Transverse colon (tissue), 4 donors: ENCODE measurements at regions not wholly inside any gene's neighbourhood (a gene's known extent, or its start where the extent isn't known, plus 50 kb on each side); places are given as distances from the start of the nearest gene placed in this dataset.

Experiments used
- DNase-seq: peaks from one replicate; pipeline ENCODE4 v3.0.0-alpha.2; 2019
- H3K27ac ChIP-seq, 4 donors: fragments of 200-600 bp; sonication (generic); 2 replicates each; pipeline ENCODE4 v1.5.1; 2016 to 2018; ENCODE audit warnings: inconsistent platforms in 4 of 4
- H3K27me3 ChIP-seq: fragments of 200-600 bp; sonication (generic); 2 replicates; pipeline ENCODE4 v1.5.1; 2017; ENCODE audit warnings: inconsistent platforms
- H3K36me3 ChIP-seq, 4 donors: fragments of 200-600 bp; sonication (generic); 2 replicates each; pipeline ENCODE4 v1.5.1; 2017 to 2019; ENCODE audit warnings: inconsistent platforms in 4 of 4
- H3K4me1 ChIP-seq, 4 donors: fragments of 200-600 bp; sonication (generic); 2 replicates each; pipeline ENCODE4 v1.5.1; 2017 to 2020; ENCODE audit warnings: inconsistent platforms in 4 of 4
- H3K4me3 ChIP-seq, 4 donors: fragments of 200-600 bp; sonication (generic); 1 replicate in 1 of 4; 2 replicates in 3 of 4; pipeline versions ENCODE4 v1.5.1 to v1.6.1; 2017 to 2019; ENCODE audit warnings: inconsistent platforms in 4 of 4
- H3K9me3 ChIP-seq, 2 donors: fragments of 200-600 bp; sonication (generic); 2 replicates each; pipeline ENCODE4 v1.5.1; 2017 to 2019; ENCODE audit warnings: inconsistent platforms in 2 of 2
- CTCF ChIP-seq, 5 experiments: fragments of 200-600 bp in 3 of 5; fragments of 450-650 bp in 2 of 5; sonication (generic) in 3 of 5; IDR thresholded peaks; 1 replicate in 2 of 5; 2 replicates in 3 of 5; pipeline ENCODE4 v1.5.1; 2016 to 2017; ENCODE audit warnings: antibody characterized with exemption in 5 of 5, inconsistent platforms in 3 of 5, mild to moderate bottlenecking in 2 of 5, moderate library complexity in 1 of 5
- EP300 ChIP-seq: sonication (generic); formaldehyde crosslinking; IDR thresholded peaks from one replicate; pipeline ENCODE4 v1.6.1; 2017; ENCODE audit warnings: antibody characterized with exemption, low read depth
- POLR2A ChIP-seq: fragments of 450-650 bp; IDR thresholded peaks from one replicate; pipeline ENCODE4 v1.6.1; 2016; ENCODE audit warnings: antibody characterized with exemption, mild to moderate bottlenecking, moderate library complexity
- POLR2AphosphoS5 ChIP-seq, 3 donors: sonication (generic); formaldehyde crosslinking; IDR thresholded peaks; one replicate each; pipeline ENCODE4 v1.6.1; 2016; ENCODE audit warnings: antibody characterized with exemption in 3 of 3
- WGBS, 2 donors: methylation state at CpG; one replicate each; pipeline ENCODE4 v1.1.5; 2018; ENCODE audit warnings: low coverage in 1 of 2; 5-methylcytosine and 5-hydroxymethylcytosine counted together
- in situ Hi-C, 4 donors: fragments of 200-750 bp; cut with MboI; loops; one replicate each; pipeline versions ENCODE4 v1.15.0 to v1.15.1; 2017; ENCODE audit warnings: low sequenced_read_pairs in 3 of 4, low pct_ligation_motif_present in 1 of 4, low pct_unique_long_range_greater_than_20kb in 1 of 4
- intact Hi-C: fragments of 100-400 bp; cut with DNase I; formaldehyde crosslinking; loops from one replicate; pipeline ENCODE4 v1.15.1; 2023; ENCODE audit warnings: low total_unique reads

GRCh38 chr14:35991356-35991755, 165.2 kb downstream of the BRMS1L start:
- Histone ChIP-seq H3K9me3 (no peaks in the 10 kb centered on the region), H3K4me3 (no peak overlapping the region), H3K27me3 (no peaks in the 10 kb centered on the region), H3K4me1 (no peaks in the 10 kb centered on the region), H3K36me3 (no peaks in the 10 kb centered on the region), H3K27ac (no peak overlapping the region)
- in situ Hi-C loops, result no loop called here
- no peak for TF ChIP-seq POLR2A
- intact Hi-C loops, result no loop called here
- DNase-seq, result no peak

DNA sequence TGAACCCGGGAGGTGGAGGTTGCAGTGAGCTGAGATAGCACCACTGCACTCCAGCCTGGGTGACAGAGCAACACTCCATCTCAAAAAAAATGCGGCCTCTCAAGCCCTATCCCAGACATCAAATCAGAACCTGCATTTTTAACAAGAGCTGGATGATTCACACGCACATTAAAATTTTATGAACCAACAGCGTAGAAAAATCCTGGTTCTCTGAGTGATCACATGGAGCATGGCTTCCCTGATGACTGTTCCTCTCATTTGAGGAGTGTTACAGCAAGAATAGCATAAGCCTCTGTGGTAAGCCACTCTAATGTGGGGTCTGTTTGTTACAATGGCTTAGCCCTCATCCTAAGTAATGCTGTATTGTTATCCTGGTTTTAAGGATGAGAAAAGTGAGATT, 163.6 kb downstream of the BRMS1L start:
- in situ Hi-C loops, result no loop called here
- no peak overlapping the region for H3K27ac ChIP-seq
- no peak for TF ChIP-seq POLR2A
- no peak for TF ChIP-seq CTCF (IDR thresholded peaks at IDR 0.05)
- no peak for TF ChIP-seq POLR2AphosphoS5 (IDR thresholded peaks at IDR 0.05)
- no peak for TF ChIP-seq EP300

GRCh38 chr14:35988972-35989690, 163.0 kb downstream of the BRMS1L start:
- H3K36me3 ChIP-seq, result no peaks in the 10 kb centered on the region
- 85 to 95% methylated on average over 3 to 12 of the region's 12 CpGs for WGBS, 2 donors
- no peaks in the 10 kb centered on the region for H3K4me1 ChIP-seq
- H3K27me3 ChIP-seq, result no peaks in the 10 kb centered on the region
- in situ Hi-C loops (no loop called here), intact Hi-C loops (no loop called here)
- no peaks in the 10 kb centered on the region for H3K9me3 ChIP-seq
- no peak overlapping the region for H3K4me3 ChIP-seq
- TF ChIP-seq CTCF (IDR thresholded peaks at IDR 0.05), result no peak
- no peak overlapping the region for H3K27ac ChIP-seq
- no peak for DNase-seq

More for the DNA sequence above, 163.6 kb downstream of the BRMS1L start:
- no peaks in the 10 kb centered on the region for H3K36me3 ChIP-seq
- WGBS, 2 donors, result 93 to 100% methylated on average over 1 to 4 of the region's 4 CpGs
- H3K4me1 ChIP-seq, result no peaks in the 10 kb centered on the region
- no peaks in the 10 kb centered on the region for H3K9me3 ChIP-seq
- intact Hi-C loops, result no loop called here
- H3K4me3 ChIP-seq, result no peak overlapping the region
- H3K27me3 ChIP-seq, result no peaks in the 10 kb centered on the region
- DNase-seq, result no peak

DNA sequence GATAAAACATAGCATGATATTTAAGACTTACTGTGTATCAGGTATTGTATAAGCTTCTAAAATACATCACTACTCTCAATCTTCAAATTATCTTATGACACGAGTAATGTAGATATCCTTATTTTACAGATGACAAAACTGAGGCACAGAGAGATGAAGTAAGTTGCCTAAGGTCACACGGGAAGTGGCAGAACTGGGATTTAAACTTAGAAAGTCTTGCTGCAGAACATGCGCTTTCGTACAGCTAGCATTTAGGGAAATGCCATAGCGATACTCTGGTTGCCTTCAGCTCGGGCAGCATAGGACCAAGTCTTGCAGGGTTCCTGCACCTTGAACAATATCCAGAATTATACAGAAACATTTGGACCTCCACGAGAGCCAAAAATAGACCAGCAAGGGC, 162.4 kb downstream of the BRMS1L start:
- no peak for TF ChIP-seq POLR2AphosphoS5 (IDR thresholded peaks at IDR 0.05)
- no peak for TF ChIP-seq EP300
- no peak for TF ChIP-seq POLR2A
- no peak for TF ChIP-seq CTCF (IDR thresholded peaks at IDR 0.05)
- in situ Hi-C loops (no loop called here), intact Hi-C loops (no loop called here)
- Histone ChIP-seq H3K27ac (no peak overlapping the region), H3K4me3 (no peak overlapping the region), H3K4me1 (no peaks in the 10 kb centered on the region), H3K27me3 (no peaks in the 10 kb centered on the region), H3K36me3 (no peaks in the 10 kb centered on the region), H3K9me3 (no peaks in the 10 kb centered on the region)
- DNase-seq, result no peak
- 82 to 96% methylated on average over 5 to 7 of the region's 7 CpGs for WGBS, 2 donors

- H3K4me1 ChIP-seq, result no peaks in the 10 kb centered on the region
- intact Hi-C loops, result no loop called here
- no peak for DNase-seq
- no peaks in the 10 kb centered on the region for H3K9me3 ChIP-seq
- no peak for TF ChIP-seq POLR2AphosphoS5 (IDR thresholded peaks at IDR 0.05)
- no peak for TF ChIP-seq CTCF (IDR thresholded peaks at IDR 0.05)
- TF ChIP-seq EP300, result no peak
- no peak for TF ChIP-seq POLR2A
- H3K27ac ChIP-seq, result no peak overlapping the region
- H3K4me3 ChIP-seq, result no peak overlapping the region
- H3K27me3 ChIP-seq, result no peaks in the 10 kb centered on the region
- WGBS, 2 donors, result 91 to 95% methylated on average over 2 to 3 of the region's 3 CpGs
- in situ Hi-C loops, result no loop called here
- H3K36me3 ChIP-seq, result no peaks in the 10 kb centered on the region
Observed at GRCh38 chr14:35987731-35988130, 161.6 kb downstream of the BRMS1L start.
